Astrocyte (in vitro differentiated cells and primary cell): ENCODE measurements at regions not wholly inside any gene's neighbourhood (a gene's known extent, or its start where the extent isn't known, plus 50 kb on each side); places are given as distances from the start of the nearest gene placed in this dataset.

Experiments
- CTCF ChIP-seq: IDR thresholded peaks from 2 replicates; pipeline ENCODE4 v1.5.1; 2011; ENCODE audit warnings: low read depth, mild to moderate bottlenecking, inconsistent platforms, low read length, moderate library complexity; ENCODE audit not compliant: insufficient read depth
- EZH2 ChIP-seq: IDR thresholded peaks from 2 replicates; pipeline ENCODE4 v1.6.1; 2012; ENCODE audit warnings: mild to moderate bottlenecking, low read length, inconsistent platforms; ENCODE audit not compliant: insufficient read depth

GRCh38 chr21:35460441-35460840, 411.3 kb upstream of the RUNX1 start:
- TF ChIP-seq CTCF (no peak), EZH2 (no peak)
